ENCODE measurements at regions not wholly inside any gene's neighbourhood (a gene's known extent, or its start where the extent isn't known, plus 50 kb on each side); places are given as distances from the start of the nearest gene placed in this dataset.
"Not testable (repeated sequence)": the region's sequence is repeated elsewhere in the genome, so short reads cannot be mapped to it uniquely, and the experiment has no call there.

GRCh38 chr5:108567429-108567828 lies 180.3 kb upstream of the FER start:
- H3K4me3 ChIP-seq (ENCODE audit: low read depth, low read length): no peak overlapping the region
- TF ChIP-seq, protein P1, sequence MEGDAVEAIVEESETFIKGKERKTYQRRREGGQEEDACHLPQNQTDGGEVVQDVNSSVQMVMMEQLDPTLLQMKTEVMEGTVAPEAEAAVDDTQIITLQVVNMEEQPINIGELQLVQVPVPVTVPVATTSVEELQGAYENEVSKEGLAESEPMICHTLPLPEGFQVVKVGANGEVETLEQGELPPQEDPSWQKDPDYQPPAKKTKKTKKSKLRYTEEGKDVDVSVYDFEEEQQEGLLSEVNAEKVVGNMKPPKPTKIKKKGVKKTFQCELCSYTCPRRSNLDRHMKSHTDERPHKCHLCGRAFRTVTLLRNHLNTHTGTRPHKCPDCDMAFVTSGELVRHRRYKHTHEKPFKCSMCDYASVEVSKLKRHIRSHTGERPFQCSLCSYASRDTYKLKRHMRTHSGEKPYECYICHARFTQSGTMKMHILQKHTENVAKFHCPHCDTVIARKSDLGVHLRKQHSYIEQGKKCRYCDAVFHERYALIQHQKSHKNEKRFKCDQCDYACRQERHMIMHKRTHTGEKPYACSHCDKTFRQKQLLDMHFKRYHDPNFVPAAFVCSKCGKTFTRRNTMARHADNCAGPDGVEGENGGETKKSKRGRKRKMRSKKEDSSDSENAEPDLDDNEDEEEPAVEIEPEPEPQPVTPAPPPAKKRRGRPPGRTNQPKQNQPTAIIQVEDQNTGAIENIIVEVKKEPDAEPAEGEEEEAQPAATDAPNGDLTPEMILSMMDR (conservative IDR thresholded peaks at IDR 0.05; ENCODE audit: low read depth, low read length): no peak
- no peak for DNase-seq (ENCODE audit: low read depth)

DNA sequence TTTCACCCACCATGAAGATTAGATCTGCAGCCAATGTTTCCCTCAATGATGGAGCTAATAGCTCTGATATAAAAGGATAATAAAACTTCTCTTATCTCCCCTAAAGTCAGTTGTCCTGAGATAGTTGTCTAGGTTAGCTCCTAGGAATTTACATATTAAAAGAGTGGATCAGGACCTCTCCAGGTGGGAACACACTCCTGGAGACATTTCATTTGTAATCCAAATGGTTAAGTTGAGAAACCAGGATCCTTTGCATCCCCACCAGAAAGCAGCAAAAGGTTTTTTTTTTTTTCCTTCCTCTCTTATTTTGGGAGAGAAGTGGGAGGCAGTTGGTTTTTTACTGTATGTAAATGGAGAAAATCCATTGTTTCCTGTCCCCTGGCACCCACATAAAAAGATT lies 182.5 kb upstream of the FBXL17 start:
- TF ChIP-seq, protein P1 (conservative IDR thresholded peaks at IDR 0.05; ENCODE audit: low read depth, low read length): no peak
- DNase-seq (ENCODE audit: low read depth): no peak

GRCh38 chr5:108562205-108562454 lies 180.2 kb upstream of the FBXL17 start:
- TF ChIP-seq, protein P1 (conservative IDR thresholded peaks at IDR 0.05; ENCODE audit: low read depth, low read length): no peak
- H3K4me3 ChIP-seq (ENCODE audit: low read depth, low read length): no peak overlapping the region
- DNase-seq (ENCODE audit: low read depth): no peak

More for the DNA sequence above, 182.5 kb upstream of the FBXL17 start:
- H3K4me3 ChIP-seq (ENCODE audit: low read depth, low read length): no peak overlapping the region

GRCh38 chr5:108561416-108562204 lies 179.7 kb upstream of the FBXL17 start:
- no peak overlapping the region for H3K4me3 ChIP-seq (ENCODE audit: low read depth, low read length)
- TF ChIP-seq, protein P1 (conservative IDR thresholded peaks at IDR 0.05; ENCODE audit: low read depth, low read length): no peak
- DNase-seq (ENCODE audit: low read depth): no peak

- DNase-seq (ENCODE audit: low read depth): no peak
- TF ChIP-seq, protein P1 (conservative IDR thresholded peaks at IDR 0.05; ENCODE audit: low read depth, low read length): no peak
Measured at GRCh38 chr5:108560581-108560980, 178.7 kb upstream of the FBXL17 start.

GRCh38 chr5:108560166-108560565 lies 178.3 kb upstream of the FBXL17 start:
- DNase-seq (ENCODE audit: low read depth): no peak
- TF ChIP-seq, protein P1 (conservative IDR thresholded peaks at IDR 0.05; ENCODE audit: low read depth, low read length): no peak
- H3K4me3 ChIP-seq (ENCODE audit: low read depth, low read length): no peak overlapping the region

More at GRCh38 chr5:108560581-108560980, 178.7 kb upstream of the FBXL17 start:
- H3K4me3 ChIP-seq (ENCODE audit: low read depth, low read length): no peak overlapping the region

- not testable (repeated sequence) for H3K4me3 ChIP-seq (ENCODE audit: low read depth, low read length); DNase-seq (ENCODE audit: low read depth)
Measured at GRCh38 chr5:108558840-108559239, 176.9 kb upstream of the FBXL17 start.

- DNase-seq (ENCODE audit: low read depth); H3K4me3 ChIP-seq (ENCODE audit: low read depth, low read length): not testable (repeated sequence)
Measured at GRCh38 chr5:108558142-108558541, 176.2 kb upstream of the FBXL17 start.
